Left ventricle myocardium inferior (tissue), 1 donor: ENCODE measurements at regions not wholly inside any gene's neighbourhood (a gene's known extent, or its start where the extent isn't known, plus 50 kb on each side); places are given as distances from the start of the nearest gene placed in this dataset.

ENCODE experiments used
- DNase-seq: peaks from one replicate; pipeline ENCODE4 v3.0.0-alpha.2; 2020
- H3K27ac ChIP-seq: fragments of 200-600 bp; replicated peaks from 2 replicates; pipeline ENCODE4 v1.8.0; 2021
- H3K27me3 ChIP-seq: fragments of 200-600 bp; 2 replicates; pipeline ENCODE4 v1.8.0; 2021; ENCODE audit warnings: low read depth
- H3K36me3 ChIP-seq: fragments of 200-600 bp; 2 replicates; pipeline ENCODE4 v1.8.0; 2021
- H3K4me1 ChIP-seq: fragments of 200-600 bp; 2 replicates; pipeline ENCODE4 v1.8.0; 2021
- H3K4me3 ChIP-seq: fragments of 200-600 bp; 2 replicates; pipeline ENCODE4 v1.8.0; 2021; ENCODE audit warnings: mild to moderate bottlenecking, moderate library complexity
- H3K9me3 ChIP-seq: fragments of 200-600 bp; replicated peaks from 2 replicates; pipeline ENCODE4 v1.8.0; 2021
- intact Hi-C: fragments of 100-400 bp; cut with micrococcal nuclease; formaldehyde crosslinking; loops from one replicate; pipeline ENCODE4 v1.11.0; 2022
- TF ChIP-seq, protein P1 (sequence below): fragments of 200-600 bp; IDR thresholded peaks from 2 replicates; pipeline ENCODE4 v1.8.0; 2021; ENCODE audit warnings: antibody characterized with exemption, mild to moderate bottlenecking, borderline replicate concordance
- donor health status: DM: no; HTN: yes; CAD: no; lungs with severe emphysema.

- TF ChIP-seq, protein P1, sequence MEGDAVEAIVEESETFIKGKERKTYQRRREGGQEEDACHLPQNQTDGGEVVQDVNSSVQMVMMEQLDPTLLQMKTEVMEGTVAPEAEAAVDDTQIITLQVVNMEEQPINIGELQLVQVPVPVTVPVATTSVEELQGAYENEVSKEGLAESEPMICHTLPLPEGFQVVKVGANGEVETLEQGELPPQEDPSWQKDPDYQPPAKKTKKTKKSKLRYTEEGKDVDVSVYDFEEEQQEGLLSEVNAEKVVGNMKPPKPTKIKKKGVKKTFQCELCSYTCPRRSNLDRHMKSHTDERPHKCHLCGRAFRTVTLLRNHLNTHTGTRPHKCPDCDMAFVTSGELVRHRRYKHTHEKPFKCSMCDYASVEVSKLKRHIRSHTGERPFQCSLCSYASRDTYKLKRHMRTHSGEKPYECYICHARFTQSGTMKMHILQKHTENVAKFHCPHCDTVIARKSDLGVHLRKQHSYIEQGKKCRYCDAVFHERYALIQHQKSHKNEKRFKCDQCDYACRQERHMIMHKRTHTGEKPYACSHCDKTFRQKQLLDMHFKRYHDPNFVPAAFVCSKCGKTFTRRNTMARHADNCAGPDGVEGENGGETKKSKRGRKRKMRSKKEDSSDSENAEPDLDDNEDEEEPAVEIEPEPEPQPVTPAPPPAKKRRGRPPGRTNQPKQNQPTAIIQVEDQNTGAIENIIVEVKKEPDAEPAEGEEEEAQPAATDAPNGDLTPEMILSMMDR = no peak
- no peak for DNase-seq
- Histone ChIP-seq H3K4me3 (no peak overlapping the region), H3K36me3 (no peaks in the 10 kb centered on the region), H3K27ac (no peak overlapping the region), H3K9me3 (no peaks in the 10 kb centered on the region), H3K27me3 (no peaks in the 10 kb centered on the region), H3K4me1 (no peaks in the 10 kb centered on the region)
- intact Hi-C loops = no loop called here
Observed at GRCh38 chr16:6362321-6362720, 970.3 kb upstream of the RBFOX1 start.

DNA sequence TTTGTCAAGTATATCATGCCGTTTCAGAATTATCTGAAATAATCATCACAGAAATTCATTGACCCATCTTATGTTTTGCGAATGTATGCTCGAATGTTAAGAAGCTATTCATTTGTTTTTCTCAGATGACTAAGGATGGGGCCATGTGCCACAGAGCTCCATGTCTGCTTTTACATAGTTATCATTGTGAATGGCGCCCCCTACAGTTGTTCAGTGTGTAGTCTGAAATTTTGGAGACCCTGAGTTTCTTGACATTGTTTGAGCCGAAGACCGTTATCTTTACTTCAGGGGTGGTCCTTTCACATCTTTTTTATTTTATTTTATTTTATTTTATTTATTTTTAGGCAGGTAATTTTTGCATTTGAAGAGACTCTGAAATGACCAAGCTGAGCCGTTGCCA, 972.0 kb upstream of the RBFOX1 start:
- intact Hi-C loops = no loop called here
- Histone ChIP-seq H3K27ac (no peak overlapping the region), H3K4me1 (no peaks in the 10 kb centered on the region), H3K27me3 (no peaks in the 10 kb centered on the region), H3K9me3 (no peaks in the 10 kb centered on the region), H3K36me3 (no peaks in the 10 kb centered on the region), H3K4me3 (no peak overlapping the region)
- no peak for DNase-seq
- TF ChIP-seq, protein P1 = no peak

DNA sequence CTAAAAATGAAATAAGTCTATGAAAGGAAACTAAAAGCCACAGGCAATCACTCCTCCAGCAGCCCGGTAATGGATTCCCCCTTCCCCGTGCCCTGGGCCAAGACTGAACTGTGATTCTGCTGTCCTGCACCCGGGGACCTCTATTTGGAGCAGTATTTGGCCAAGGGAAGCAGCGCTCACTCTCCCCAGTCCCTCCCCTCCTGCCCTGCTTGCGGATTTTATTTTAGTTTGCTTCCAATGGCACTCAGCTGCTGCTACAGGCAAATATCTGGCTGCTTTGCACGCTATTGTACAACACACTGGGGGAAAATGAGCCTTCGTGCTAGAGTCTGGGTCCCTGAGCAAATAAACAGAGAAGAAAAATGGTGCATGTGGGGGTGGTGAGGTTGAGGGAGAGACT, 975.7 kb upstream of the RBFOX1 start:
- no peak for DNase-seq
- H3K9me3 ChIP-seq = peaks cover 5% of the 10 kb centered on the region
- no peak overlapping the region for H3K4me3 ChIP-seq
- H3K27ac ChIP-seq = no peak overlapping the region
- no peaks in the 10 kb centered on the region for H3K36me3 ChIP-seq
- intact Hi-C loops = no loop called here
- H3K4me1 ChIP-seq = no peaks in the 10 kb centered on the region
- H3K27me3 ChIP-seq = no peaks in the 10 kb centered on the region
- TF ChIP-seq, protein P1 = no peak

DNA sequence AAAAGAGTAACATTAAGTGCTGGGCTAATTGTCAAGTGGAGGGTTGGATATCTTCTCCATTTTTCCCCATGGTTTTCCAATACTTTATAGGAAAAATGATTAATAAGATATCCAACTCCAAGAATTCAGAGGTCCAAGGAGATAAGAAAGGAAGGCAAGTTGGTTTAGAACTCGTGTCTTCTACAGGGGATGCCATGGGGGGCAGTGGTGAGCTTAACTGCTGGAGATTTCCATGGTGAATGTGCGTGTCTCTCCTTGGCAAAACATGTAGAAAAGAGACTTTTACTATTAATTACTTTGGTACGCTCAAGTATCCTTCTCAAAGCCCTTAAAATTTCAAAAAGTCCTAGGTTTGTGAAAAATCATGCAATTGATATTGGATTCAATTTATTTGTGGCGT, 982.9 kb upstream of the RBFOX1 start:
- DNase-seq = no peak
- intact Hi-C loops = no loop called here
- no peaks in the 10 kb centered on the region for H3K36me3 ChIP-seq
- H3K27me3 ChIP-seq = peaks cover 8% of the 10 kb centered on the region
- H3K4me1 ChIP-seq = no peaks in the 10 kb centered on the region
- no peak overlapping the region for H3K4me3 ChIP-seq
- TF ChIP-seq, protein P1 = no peak
- H3K27ac ChIP-seq = no peak overlapping the region
- H3K9me3 ChIP-seq = peaks cover 5% of the 10 kb centered on the region

DNA sequence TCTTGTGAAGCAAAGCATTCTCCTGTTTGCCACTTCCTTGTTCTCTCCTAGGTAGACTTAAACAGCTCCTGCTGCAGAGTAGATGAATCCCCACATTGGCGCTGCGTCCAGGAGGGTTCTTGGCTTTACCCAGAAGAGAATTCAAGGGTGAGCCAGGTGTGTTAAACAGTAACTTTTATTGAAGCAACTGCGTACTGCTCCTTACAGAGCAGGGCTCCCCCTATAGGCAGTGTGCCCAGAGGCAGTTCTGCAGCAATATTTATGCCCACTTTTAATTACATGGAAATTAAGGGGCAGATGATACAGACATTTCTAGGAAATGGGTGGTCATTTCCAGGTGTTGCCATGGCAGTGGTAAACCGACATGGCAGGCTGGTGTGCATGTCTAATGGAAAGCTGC, 987.6 kb upstream of the RBFOX1 start:
- Histone ChIP-seq H3K36me3 (no peaks in the 10 kb centered on the region), H3K4me3 (no peak overlapping the region), H3K27ac (no peak overlapping the region), H3K27me3 (peaks cover 8% of the 10 kb centered on the region), H3K4me1 (no peaks in the 10 kb centered on the region), H3K9me3 (peaks cover 29% of the 10 kb centered on the region)
- intact Hi-C loops = no loop called here
- no peak for DNase-seq
- TF ChIP-seq, protein P1 = no peak

- H3K27ac ChIP-seq = no peak overlapping the region
- no peak for DNase-seq
- no peaks in the 10 kb centered on the region for H3K4me1 ChIP-seq
- intact Hi-C loops = no loop called here
- H3K27me3 ChIP-seq = no peaks in the 10 kb centered on the region
- no peaks in the 10 kb centered on the region for H3K36me3 ChIP-seq
- H3K4me3 ChIP-seq = no peak overlapping the region
- TF ChIP-seq, protein P1 = no peak
- peaks cover 26% of the 10 kb centered on the region for H3K9me3 ChIP-seq
Observed at GRCh38 chr16:6343157-6343556, 989.5 kb upstream of the RBFOX1 start.
